Cardiac muscle cell (in vitro differentiated cells and primary cell): ENCODE measurements at regions not wholly inside any gene's neighbourhood (a gene's known extent, or its start where the extent isn't known, plus 50 kb on each side); places are given as distances from the start of the nearest gene placed in this dataset.

Experiments used
- DNase-seq, 2 donors: peaks; one replicate each; pipeline versions ENCODE4 v3.0.0 to v3.0.0-alpha.2; 2010 to 2017; ENCODE audit warnings: low read depth in 1 of 2, low spot score in 1 of 2
- H3K27ac ChIP-seq: fragments of 200-600 bp; sonication (generic); 2 replicates; pipeline ENCODE4 v1.5.1; 2016
- H3K27me3 ChIP-seq: fragments of 200-600 bp; sonication (generic); 2 replicates; pipeline ENCODE4 v1.6.0; 2016; ENCODE audit warnings: control low read depth
- H3K36me3 ChIP-seq: fragments of 200-600 bp; sonication (generic); 2 replicates; pipeline ENCODE4 v1.5.1; 2016; ENCODE audit warnings: control low read depth
- H3K4me1 ChIP-seq: fragments of 200-600 bp; sonication (generic); 2 replicates; pipeline ENCODE4 v1.8.1; 2017; ENCODE audit warnings: low read depth, mild to moderate bottlenecking, mixed run types
- H3K4me3 ChIP-seq: fragments of 200-600 bp; sonication (generic); 2 replicates; pipeline ENCODE4 v1.5.1; 2016; ENCODE audit warnings: mild to moderate bottlenecking
- H3K9me3 ChIP-seq: fragments of 200-600 bp; sonication (generic); 2 replicates; pipeline ENCODE4 v1.5.1; 2017; ENCODE audit warnings: low read depth, mild to moderate bottlenecking, control low read depth
- CTCF ChIP-seq: IDR thresholded peaks from 2 replicates; pipeline ENCODE4 v1.5.1; 2012; ENCODE audit warnings: low read depth, mild to moderate bottlenecking, low read length

DNA sequence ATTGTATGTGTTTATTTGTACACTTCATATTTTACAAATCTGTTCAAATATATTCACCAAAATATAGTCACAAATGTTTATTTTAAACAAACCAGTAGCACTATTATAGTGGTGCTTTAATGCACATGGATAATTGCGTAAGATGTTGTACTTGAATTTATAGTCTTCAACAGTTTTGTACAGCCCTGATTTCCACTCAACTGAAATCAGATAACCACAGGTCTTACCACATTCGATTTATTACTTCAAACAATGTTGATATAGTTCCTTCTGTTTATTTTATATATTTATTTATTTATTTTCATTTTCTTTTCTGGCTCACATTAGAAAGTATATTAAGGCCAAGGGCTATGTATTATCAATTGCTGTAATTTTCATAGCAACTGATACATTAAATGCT lies 99.4 kb upstream of the ZNF804A start:
- TF ChIP-seq CTCF = no peak
- H3K4me1 ChIP-seq = no peaks in the 10 kb centered on the region
- H3K27ac ChIP-seq = no peak overlapping the region

DNA sequence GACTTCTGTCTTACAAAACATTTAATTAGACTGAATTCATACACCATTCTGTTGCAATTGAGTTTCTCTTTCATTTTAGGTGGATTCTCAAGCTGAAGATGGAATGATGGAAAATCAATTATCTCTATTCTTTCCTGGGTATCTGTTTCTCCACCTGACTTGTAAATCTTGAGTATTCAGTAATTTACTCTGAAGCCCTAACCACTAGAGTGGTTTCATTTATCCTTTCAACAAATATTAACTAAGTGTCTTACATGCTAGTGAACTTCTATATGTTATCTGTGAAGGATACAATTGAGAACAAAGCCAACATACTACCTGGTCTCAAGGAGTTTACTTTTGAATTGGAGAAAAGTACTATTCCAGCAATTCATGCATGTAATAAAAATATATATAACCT lies 94.1 kb upstream of the ZNF804A start:
- Histone ChIP-seq H3K27me3 (no peaks in the 10 kb centered on the region), H3K36me3 (no peaks in the 10 kb centered on the region), H3K27ac (no peak overlapping the region), H3K9me3 (no peaks in the 10 kb centered on the region), H3K4me3 (no peak overlapping the region), H3K4me1 (no peaks in the 10 kb centered on the region)
- TF ChIP-seq CTCF = no peak
- no peak for DNase-seq

More for the DNA sequence above, 99.4 kb upstream of the ZNF804A start:
- H3K4me3 ChIP-seq = no peak overlapping the region
- DNase-seq = no peak
- no peaks in the 10 kb centered on the region for H3K27me3 ChIP-seq
- no peaks in the 10 kb centered on the region for H3K9me3 ChIP-seq
- no peaks in the 10 kb centered on the region for H3K36me3 ChIP-seq

DNA sequence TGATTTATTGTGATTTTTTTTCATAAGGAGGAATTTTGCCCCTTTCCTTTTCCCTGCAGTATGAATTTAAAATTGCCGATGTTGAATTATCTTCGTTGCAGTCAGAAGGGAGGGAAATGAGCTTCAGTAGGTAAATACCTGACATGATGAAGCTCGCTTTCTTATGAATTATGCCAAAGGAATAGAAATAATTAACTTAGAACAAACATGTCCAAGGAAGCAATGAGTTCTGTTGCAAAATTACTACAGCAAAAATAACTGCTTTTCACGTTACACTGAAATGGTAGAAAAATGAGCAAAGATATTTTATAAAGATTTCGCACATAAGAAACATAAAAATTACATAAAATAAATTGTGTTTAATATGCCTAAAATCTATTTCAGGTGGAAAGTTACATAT lies 91.1 kb upstream of the ZNF804A start:
- TF ChIP-seq CTCF = no peak
- Histone ChIP-seq H3K9me3 (no peaks in the 10 kb centered on the region), H3K4me3 (no peak overlapping the region), H3K4me1 (no peaks in the 10 kb centered on the region), H3K36me3 (no peaks in the 10 kb centered on the region), H3K27me3 (no peaks in the 10 kb centered on the region), H3K27ac (no peak overlapping the region)
- DNase-seq = no peak

GRCh38 chr2:184517402-184517801 lies 80.9 kb upstream of the ZNF804A start:
- Histone ChIP-seq H3K27ac (no peak overlapping the region), H3K9me3 (no peaks in the 10 kb centered on the region), H3K27me3 (no peaks in the 10 kb centered on the region), H3K36me3 (no peaks in the 10 kb centered on the region), H3K4me1 (no peaks in the 10 kb centered on the region), H3K4me3 (no peak overlapping the region)
- no peak for TF ChIP-seq CTCF
- no peak for DNase-seq

DNA sequence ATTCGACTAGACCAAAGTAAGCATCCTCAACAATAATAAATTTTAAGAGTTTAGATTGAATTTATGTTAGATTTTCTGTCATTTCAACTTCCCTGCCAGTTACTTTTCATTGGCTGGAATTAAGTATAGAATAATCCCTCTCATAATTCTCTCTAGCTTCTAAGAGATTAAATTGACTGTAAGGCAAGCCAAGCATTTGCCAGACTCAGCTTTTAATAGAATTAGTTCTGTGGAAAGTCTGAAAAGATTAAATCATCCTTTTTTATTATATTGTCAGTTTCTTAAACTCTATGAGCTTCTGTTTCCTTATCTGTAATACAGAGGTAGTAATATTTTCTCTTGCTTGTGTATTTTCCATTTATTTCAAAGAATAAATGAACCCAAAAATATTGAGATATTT lies 77.9 kb upstream of the ZNF804A start:
- Histone ChIP-seq H3K27me3 (no peaks in the 10 kb centered on the region), H3K36me3 (no peaks in the 10 kb centered on the region), H3K4me3 (no peak overlapping the region), H3K9me3 (no peaks in the 10 kb centered on the region), H3K27ac (no peak overlapping the region), H3K4me1 (no peaks in the 10 kb centered on the region)
- no peak for TF ChIP-seq CTCF
- DNase-seq = no peak

DNA sequence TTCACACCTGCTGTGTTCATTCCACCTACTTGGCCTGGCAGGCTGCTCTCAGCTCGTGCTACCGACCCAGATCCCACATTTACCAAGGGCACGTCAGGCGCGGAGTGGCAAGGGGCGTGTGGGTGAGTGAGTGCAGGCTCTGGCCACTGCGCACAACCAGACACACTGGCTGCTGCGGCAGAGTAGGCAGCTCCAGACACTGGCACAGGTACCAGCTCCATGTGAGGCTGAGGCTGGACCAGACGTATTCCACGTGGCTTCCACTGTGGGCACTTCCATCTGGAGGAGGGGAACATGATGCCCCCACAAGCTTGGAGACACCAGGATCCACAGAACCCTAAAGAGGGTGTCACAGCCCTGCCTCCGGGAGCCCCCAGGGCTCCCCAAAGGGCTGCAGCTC lies 74.6 kb upstream of the ZNF804A start:
- no peak for DNase-seq
- H3K4me1 ChIP-seq = no peaks in the 10 kb centered on the region
- no peak for TF ChIP-seq CTCF
- H3K4me3 ChIP-seq = no peak overlapping the region
- no peaks in the 10 kb centered on the region for H3K36me3 ChIP-seq
- H3K27ac ChIP-seq = no peak overlapping the region
- H3K9me3 ChIP-seq = no peaks in the 10 kb centered on the region
- H3K27me3 ChIP-seq = no peaks in the 10 kb centered on the region
